AG04450 (cell line): ENCODE measurements at regions not wholly inside any gene's neighbourhood (a gene's known extent, or its start where the extent isn't known, plus 50 kb on each side); places are given as distances from the start of the nearest gene placed in this dataset.

Experiments used
- CTCF ChIA-PET: fragments of 300-600, 350-600 bp; formaldehyde crosslinking; extraction: SDS; loops from one replicate; lab custom pipeline; 2022; ENCODE audit warnings: antibody characterized with exemption, inconsistent platforms; lab: Charles Lee
- POLR2A ChIA-PET: fragments of 350-600 bp; formaldehyde crosslinking; extraction: SDS; loops from one replicate; lab custom pipeline; 2021; ENCODE audit warnings: antibody characterized with exemption, inconsistent platforms; lab: Yijun Ruan, JAX
- DNase-seq: peaks from one replicate; pipeline ENCODE4 v3.0.0-alpha.2; 2011; ENCODE audit warnings: low read depth, low spot score
- H3K27ac ChIP-seq: one replicate; pipeline ENCODE4 v1.5.1; 2012; ENCODE audit warnings: low read depth, low read length, control low read depth
- H3K27me3 ChIP-seq: one replicate; pipeline ENCODE4 v1.6.0; 2012; ENCODE audit warnings: low read length; ENCODE audit not compliant: control insufficient read depth, insufficient read depth
- H3K4me3 ChIP-seq: 2 replicates; pipeline ENCODE4 v1.5.1; 2011; ENCODE audit warnings: mild to moderate bottlenecking, low read depth, low read length, control low read depth
- H3K9me3 ChIP-seq: 2 replicates; pipeline ENCODE4 v1.5.1; 2012; ENCODE audit warnings: low read length; ENCODE audit not compliant: control insufficient read depth, insufficient read depth
- TF ChIP-seq, protein P1 (sequence below): IDR thresholded peaks from 2 replicates; pipeline ENCODE4 v1.5.1; 2011; ENCODE audit warnings: low read depth, low read length, control low read depth, inconsistent platforms

DNA sequence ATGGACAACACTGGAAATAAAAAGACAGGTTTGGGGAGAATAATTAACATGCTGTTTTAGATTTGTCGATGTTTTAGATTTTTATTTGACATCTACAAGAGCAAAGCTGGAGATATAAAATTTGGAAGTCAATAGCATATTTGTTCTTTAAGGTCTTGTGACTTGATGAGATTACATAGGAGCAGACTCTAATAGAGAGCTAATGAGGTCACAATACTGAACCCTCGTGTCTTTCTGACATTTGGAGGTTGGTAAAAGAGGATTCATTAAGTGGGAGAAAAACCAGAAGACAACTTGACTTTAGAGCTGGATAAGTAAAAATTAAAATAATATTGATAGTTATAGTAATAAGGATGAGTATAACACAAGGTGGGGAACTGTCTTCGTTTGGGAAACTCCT, 322.7 kb upstream of the SEMA6A start:
- TF ChIP-seq, protein P1, sequence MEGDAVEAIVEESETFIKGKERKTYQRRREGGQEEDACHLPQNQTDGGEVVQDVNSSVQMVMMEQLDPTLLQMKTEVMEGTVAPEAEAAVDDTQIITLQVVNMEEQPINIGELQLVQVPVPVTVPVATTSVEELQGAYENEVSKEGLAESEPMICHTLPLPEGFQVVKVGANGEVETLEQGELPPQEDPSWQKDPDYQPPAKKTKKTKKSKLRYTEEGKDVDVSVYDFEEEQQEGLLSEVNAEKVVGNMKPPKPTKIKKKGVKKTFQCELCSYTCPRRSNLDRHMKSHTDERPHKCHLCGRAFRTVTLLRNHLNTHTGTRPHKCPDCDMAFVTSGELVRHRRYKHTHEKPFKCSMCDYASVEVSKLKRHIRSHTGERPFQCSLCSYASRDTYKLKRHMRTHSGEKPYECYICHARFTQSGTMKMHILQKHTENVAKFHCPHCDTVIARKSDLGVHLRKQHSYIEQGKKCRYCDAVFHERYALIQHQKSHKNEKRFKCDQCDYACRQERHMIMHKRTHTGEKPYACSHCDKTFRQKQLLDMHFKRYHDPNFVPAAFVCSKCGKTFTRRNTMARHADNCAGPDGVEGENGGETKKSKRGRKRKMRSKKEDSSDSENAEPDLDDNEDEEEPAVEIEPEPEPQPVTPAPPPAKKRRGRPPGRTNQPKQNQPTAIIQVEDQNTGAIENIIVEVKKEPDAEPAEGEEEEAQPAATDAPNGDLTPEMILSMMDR: no peak
- Histone ChIP-seq H3K27ac (no peak overlapping the region), H3K9me3 (peaks cover 2% of the 10 kb centered on the region; the same call in 1 of the 2 replicates), H3K4me3 (no peak overlapping the region), H3K27me3 (no peaks in the 10 kb centered on the region)
- no peak for DNase-seq
- ChIA-PET POLR2A (no interaction called here), CTCF (no interaction called here)

DNA sequence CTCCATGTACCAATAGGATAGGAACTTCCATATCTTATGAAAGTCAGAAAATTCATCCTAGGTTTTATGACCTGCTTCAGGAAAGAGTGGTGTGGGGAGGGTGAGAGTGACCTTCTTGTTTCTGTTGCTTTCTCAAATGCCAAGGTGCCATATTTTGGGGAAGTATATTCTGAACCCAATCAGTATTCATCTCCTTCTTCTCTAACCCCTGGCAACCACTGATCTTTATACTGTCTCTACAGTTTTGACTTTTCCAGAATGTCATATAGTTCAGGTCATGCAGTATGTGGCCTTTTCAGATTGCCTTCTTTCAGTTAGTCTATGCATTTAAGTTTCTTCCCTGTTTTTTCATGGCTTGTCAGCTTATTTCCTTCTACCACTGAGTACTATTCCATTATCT, 321.4 kb upstream of the SEMA6A start:
- POLR2A ChIA-PET: no interaction called here
- CTCF ChIA-PET: no interaction called here
- DNase-seq: no peak
- H3K4me3 ChIP-seq: no peak overlapping the region
- peaks cover 2% of the 10 kb centered on the region; the same call in 1 of the 2 replicates for H3K9me3 ChIP-seq
- H3K27ac ChIP-seq: no peak overlapping the region
- H3K27me3 ChIP-seq: no peaks in the 10 kb centered on the region
- TF ChIP-seq, protein P1: no peak

GRCh38 chr5:116892993-116893392, 318.4 kb upstream of the SEMA6A start:
- Histone ChIP-seq H3K27ac (no peak overlapping the region), H3K9me3 (peaks cover 6% of the 10 kb centered on the region), H3K27me3 (no peaks in the 10 kb centered on the region), H3K4me3 (no peak overlapping the region)
- no peak for DNase-seq
- POLR2A ChIA-PET: no interaction called here
- CTCF ChIA-PET: no interaction called here
- TF ChIP-seq, protein P1: no peak

DNA sequence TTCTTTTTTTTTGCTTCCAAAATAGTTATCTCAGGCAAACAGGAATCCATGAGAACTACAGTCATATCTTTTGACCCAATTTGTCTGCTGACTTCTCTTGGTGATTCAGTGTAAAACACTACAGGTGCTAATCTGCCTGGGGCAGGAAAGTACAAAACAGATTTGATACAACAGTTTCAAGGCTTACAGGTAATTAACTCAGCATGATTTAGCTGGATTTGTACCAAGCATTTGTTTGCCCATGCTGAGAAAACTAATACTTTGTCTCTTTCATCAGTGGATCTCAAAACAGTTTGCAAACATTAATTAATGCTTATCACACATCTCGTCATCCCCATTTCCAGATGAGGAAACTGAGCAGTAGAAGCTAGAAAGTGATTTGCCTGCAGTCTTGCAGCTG, 312.5 kb upstream of the SEMA6A start:
- TF ChIP-seq, protein P1: no peak
- POLR2A ChIA-PET: no interaction called here
- no peak for DNase-seq
- CTCF ChIA-PET: no interaction called here
- Histone ChIP-seq H3K4me3 (no peak overlapping the region), H3K27me3 (no peaks in the 10 kb centered on the region), H3K27ac (no peak overlapping the region), H3K9me3 (peaks cover 6% of the 10 kb centered on the region)

GRCh38 chr5:116885825-116886224, 311.2 kb upstream of the SEMA6A start:
- ChIA-PET CTCF (no interaction called here), POLR2A (no interaction called here)
- DNase-seq: no peak
- Histone ChIP-seq H3K9me3 (peaks cover 6% of the 10 kb centered on the region), H3K27ac (no peak overlapping the region), H3K27me3 (no peaks in the 10 kb centered on the region), H3K4me3 (no peak overlapping the region)
- TF ChIP-seq, protein P1: no peak
